HepG2 (cell line): ENCODE measurements at regions not wholly inside any gene's neighbourhood (a gene's known extent, or its start where the extent isn't known, plus 50 kb on each side); places are given as distances from the start of the nearest gene placed in this dataset.

Source experiments
- ATAC-seq: fragments of 200-7000 bp; cut with Tn5 transposase; 3 replicates; pipeline ENCODE4 v1.9.1; 2020; ENCODE audit warnings: mild to moderate bottlenecking, moderate library complexity
- BruUV-seq: library from RNA; stranded (reverse); fragments of 400-500 nt; replicated peaks from 2 replicates; lab custom pipeline; 2021; lab: Mats Ljungman, UMichigan
- CTCF ChIA-PET: fragments of 300-600 bp; formaldehyde crosslinking; extraction: SDS; loops from one replicate; lab custom pipeline; 2021; ENCODE audit warnings: low total read pairs, inconsistent platforms, low intra/inter-chr PET ratio; lab: Yijun Ruan, JAX
- POLR2A ChIA-PET: fragments of 350-600 bp; sonication (Branson Sonifier 250); formaldehyde crosslinking; loops from one replicate; lab custom pipeline; 2020; ENCODE audit warnings: antibody characterized with exemption, inconsistent platforms; lab: Yijun Ruan, JAX
- DNase-seq: peaks from one replicate; pipeline ENCODE4 v3.0.0-alpha.2; 2015; ENCODE audit warnings: low spot score
- FAIRE-seq: peaks from 3 replicates; lab custom pipeline; 2011; peaks lifted over from hg19 to GRCh38; lab: Jason Lieb, UNC
- H2AFZ ChIP-seq: one replicate; pipeline ENCODE4 v1.6.1; 2011; ENCODE audit warnings: low read length, inconsistent platforms
- H3K27ac ChIP-seq: fragments of 300-600 bp; 3 replicates; pipeline ENCODE4 v1.8.0; 2011; ENCODE audit warnings: mixed run types, mild to moderate bottlenecking, mixed read lengths, low read length, inconsistent platforms; ENCODE audit not compliant: insufficient read depth; ENCODE audit errors: extremely low read length
- H3K27me3 ChIP-seq, 2 experiments: fragments of 200-600 bp in 1 of 2; 2 replicates in 1 of 2; 3 replicates in 1 of 2; pipeline versions ENCODE4 v1.6.0 to v1.8.0; 2011; ENCODE audit warnings: low read length in 2 of 2, mild to moderate bottlenecking in 2 of 2, moderate library complexity in 2 of 2, inconsistent platforms in 1 of 2; ENCODE audit not compliant: insufficient read depth in 2 of 2, control insufficient read depth in 1 of 2
- H3K36me3 ChIP-seq, 2 experiments: fragments of 200-600 bp in 1 of 2; replicated peaks in 1 of 2; 2 replicates in 1 of 2; 3 replicates in 1 of 2; pipeline versions ENCODE4 v1.5.1 to v1.8.0; 2011; ENCODE audit warnings: low read length in 2 of 2, inconsistent platforms in 1 of 2; ENCODE audit not compliant: insufficient read depth in 2 of 2, control insufficient read depth in 1 of 2
- H3K4me1 ChIP-seq: 2 replicates; pipeline ENCODE4 v1.5.1; 2012; ENCODE audit warnings: low read length, inconsistent platforms; ENCODE audit not compliant: insufficient read depth
- H3K4me2 ChIP-seq: 2 replicates; pipeline ENCODE4 v1.6.0; 2011; ENCODE audit warnings: low read depth, low read length, inconsistent platforms
- H3K4me3 ChIP-seq, 3 experiments: fragments of 200-600 bp in 1 of 3; sonication (generic), shearing (Covaris generic) in 1 of 3; replicated peaks in 1 of 3; 2 replicates each; pipeline ENCODE4 v1.5.1; 2011 to 2016; ENCODE audit warnings: low read length in 3 of 3, inconsistent platforms in 2 of 3, low read depth in 2 of 3, mild to moderate bottlenecking in 2 of 3, control low read depth in 1 of 3, mixed read lengths in 1 of 3; ENCODE audit not compliant: insufficient read depth in 1 of 3
- H3K79me2 ChIP-seq: one replicate; pipeline ENCODE4 v1.6.1; 2011; ENCODE audit warnings: low read length, inconsistent platforms; ENCODE audit not compliant: insufficient read depth
- H3K9ac ChIP-seq: 2 replicates; pipeline ENCODE4 v1.6.0; 2011; ENCODE audit warnings: mild to moderate bottlenecking, low read depth, low read length, inconsistent platforms; ENCODE audit not compliant: insufficient read depth
- H3K9me3 ChIP-seq: 2 replicates; pipeline ENCODE4 v1.5.1; 2012; ENCODE audit warnings: mild to moderate bottlenecking, low read length
- H4K20me1 ChIP-seq: 2 replicates; pipeline ENCODE4 v1.6.0; 2011; ENCODE audit warnings: inconsistent platforms, mild to moderate bottlenecking, low read length, moderate library complexity; ENCODE audit not compliant: insufficient read depth
- AKNA ChIP-seq: sonication (generic); formaldehyde crosslinking; IDR thresholded peaks from 2 replicates; pipeline ENCODE4 v1.4.0; 2020; ENCODE audit warnings: missing genetic modification reagents, borderline replicate concordance
- CHD4 ChIP-seq: fragments of 200-600 bp; sonication (generic); IDR thresholded peaks from 2 replicates; pipeline ENCODE4 v1.7.0; 2017; ENCODE audit warnings: mild to moderate bottlenecking, low read length, borderline replicate concordance
- JUND ChIP-seq: sonication (generic); formaldehyde crosslinking; IDR thresholded peaks from 2 replicates; pipeline ENCODE4 v1.8.0; 2022; ENCODE audit warnings: mild to moderate bottlenecking, missing genetic modification reagents
- RFXANK ChIP-seq: IDR thresholded peaks from 2 replicates; pipeline ENCODE4 v1.6.1; 2016
- SKIL ChIP-seq: sonication (generic); formaldehyde crosslinking; IDR thresholded peaks from 2 replicates; pipeline ENCODE4 v1.8.0; 2022; ENCODE audit warnings: missing genetic modification reagents, mild to moderate bottlenecking, moderate library complexity, borderline replicate concordance
- ZNF605 ChIP-seq: sonication (generic); formaldehyde crosslinking; IDR thresholded peaks from 2 replicates; pipeline ENCODE4 v1.8.0; 2022; ENCODE audit warnings: mild to moderate bottlenecking, missing genetic modification reagents
- WGBS: methylation state at CpG from one replicate; pipeline ENCODE4 v1.1.6; 2017; ENCODE audit warnings: low lambda C conversion rate; 5-methylcytosine and 5-hydroxymethylcytosine counted together
- in situ Hi-C: cut with HindIII; loops from 2 replicates; pipeline ENCODE4 v1.10.0; 2017; ENCODE audit warnings: low pct_unique_long_range_greater_than_20kb; ENCODE audit not compliant: extremely low pct_ligation_motif_present
- intact Hi-C: fragments of 100-400 bp; cut with micrococcal nuclease; formaldehyde crosslinking; loops from one replicate; pipeline ENCODE4 v1.10.0; 2022; ENCODE audit not compliant: unreplicated experiment

- no peak for TF ChIP-seq AKNA (CRISPR knock-in tag)
- TF ChIP-seq JUND (CRISPR knock-in tag), result no peak
Observed at GRCh38 chr13:42715909-42716308, 65.5 kb upstream of the FAM216B start (continued).

GRCh38 chr13:42717176-42717575 is 64.2 kb upstream of the FAM216B start:
- Histone ChIP-seq H2AFZ (no peak overlapping the region), H3K9me3 (no peaks in the 10 kb centered on the region), H3K27me3 (no peaks in the 10 kb centered on the region), H3K79me2 (no peaks in the 10 kb centered on the region), H4K20me1 (no peaks in the 10 kb centered on the region), H3K27ac (no peak overlapping the region), H3K4me1 (no peaks in the 10 kb centered on the region), H3K4me3 (no peak overlapping the region), H3K36me3 (no peaks in the 10 kb centered on the region), H3K9ac (no peak overlapping the region), H3K4me2 (no peak overlapping the region)
- no TSS peak for BruUV-seq
- in situ Hi-C loops, result no loop called here
- 0% methylated on average over 1 of the region's 1 CpG for WGBS
- DNase-seq, result no peak
- no peak for TF ChIP-seq CHD4
- no peak for TF ChIP-seq SKIL (CRISPR knock-in tag)
- TF ChIP-seq RFXANK (CRISPR knock-in tag), result no peak
- TF ChIP-seq ZNF605, result no peak
- no peak for ATAC-seq
- ChIA-PET CTCF (no interaction called here), POLR2A (no interaction called here)
- no peak for FAIRE-seq
- intact Hi-C loops, result no loop called here
